ENCODE measurements at regions not wholly inside any gene's neighbourhood (a gene's known extent, or its start where the extent isn't known, plus 50 kb on each side); places are given as distances from the start of the nearest gene placed in this dataset.

- DNase-seq (ENCODE audit: low read depth) = no peak
These were observed 51.8 kb upstream of the AFDN start for GRCh38 chr6:167774881-167775280.

- DNase-seq (ENCODE audit: low read depth) = no peak
These were observed 49.6 kb upstream of the AFDN start for GRCh38 chr6:167776906-167777627.
